HG03025 (cell line): ENCODE measurements at regions not wholly inside any gene's neighbourhood (a gene's known extent, or its start where the extent isn't known, plus 50 kb on each side); places are given as distances from the start of the nearest gene placed in this dataset.

Source experiments
- ATAC-seq: cut with Tn5 transposase; IDR thresholded peaks from one replicate; pipeline ENCODE4 v1.9.1; 2021; ENCODE audit warnings: mild to moderate bottlenecking, moderate library complexity; ENCODE audit not compliant: unreplicated experiment, low FRiP score

GRCh38 chr1:94708811-94709210 is 111.3 kb upstream of the SLC44A3 start:
- ATAC-seq, result no peak

- no peak for ATAC-seq
These were observed 111.9 kb upstream of the SLC44A3 start for GRCh38 chr1:94708299-94708685.

DNA sequence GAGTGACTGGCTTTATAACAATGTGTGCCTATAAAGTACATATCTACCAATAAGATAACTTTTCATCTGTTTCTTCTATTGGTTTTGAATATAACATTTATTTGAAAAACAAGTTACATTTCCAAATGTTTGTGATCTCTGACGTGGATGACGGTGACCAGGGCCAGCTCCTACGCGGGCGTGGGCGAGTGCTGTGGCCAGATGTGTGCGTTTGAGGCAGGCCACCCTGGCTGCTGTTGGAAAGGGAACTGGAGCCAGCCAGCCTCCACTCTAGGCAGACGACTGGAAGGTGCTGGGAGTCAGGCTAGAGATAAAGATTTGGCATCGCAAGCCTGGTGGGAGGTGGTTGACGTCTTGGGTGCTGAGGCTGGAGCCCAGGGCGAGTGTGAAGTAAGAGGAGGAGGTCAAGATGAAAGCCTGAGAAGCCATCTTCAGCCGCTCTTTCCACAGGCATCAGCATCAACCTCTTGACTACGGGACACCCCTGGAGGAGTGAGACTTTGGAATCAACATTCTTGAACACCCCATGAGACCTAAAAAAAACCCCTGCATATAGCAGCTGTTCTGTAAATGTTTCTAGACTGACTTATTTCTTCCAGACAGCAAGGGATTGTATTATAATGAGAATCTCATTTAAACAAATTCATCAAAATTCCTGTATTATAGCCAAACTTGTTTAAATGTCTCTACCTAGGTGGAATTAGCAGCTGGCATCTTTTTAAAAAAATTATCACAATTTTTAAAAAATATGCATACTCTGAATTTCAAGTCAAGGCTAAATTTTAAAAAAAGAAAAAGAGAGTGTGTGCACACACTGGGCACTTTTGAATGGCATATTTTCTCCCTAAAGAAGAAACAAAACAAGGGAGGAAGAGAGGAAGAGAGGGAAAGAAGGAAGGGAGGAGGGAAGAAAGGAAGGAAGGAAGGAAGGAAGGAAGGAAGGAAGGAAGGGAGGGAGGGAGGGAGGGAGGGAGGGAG is 112.5 kb upstream of the SLC44A3 start:
- no peak for ATAC-seq

DNA sequence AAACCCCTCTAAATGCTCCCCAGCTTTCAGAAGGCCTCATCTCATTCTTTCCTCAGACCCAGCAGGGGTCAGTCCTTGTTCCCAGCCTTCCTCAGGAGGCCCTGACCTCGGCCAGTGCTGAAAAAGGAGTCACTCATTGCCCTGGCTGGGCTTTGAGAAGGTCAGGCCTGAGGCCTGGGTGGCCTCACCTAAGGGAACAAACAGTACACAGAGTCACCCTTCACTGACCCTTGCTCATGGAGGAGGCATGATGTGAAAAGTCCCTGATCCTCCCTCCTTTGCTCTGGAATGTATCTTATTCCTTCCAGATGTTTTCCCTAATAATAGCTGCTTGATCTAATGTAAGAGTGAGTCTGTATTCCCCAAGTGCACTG is 117.7 kb upstream of the SLC44A3 start:
- no peak for ATAC-seq

GRCh38 chr1:94701796-94702441 is 118.2 kb upstream of the SLC44A3 start:
- no peak for ATAC-seq

DNA sequence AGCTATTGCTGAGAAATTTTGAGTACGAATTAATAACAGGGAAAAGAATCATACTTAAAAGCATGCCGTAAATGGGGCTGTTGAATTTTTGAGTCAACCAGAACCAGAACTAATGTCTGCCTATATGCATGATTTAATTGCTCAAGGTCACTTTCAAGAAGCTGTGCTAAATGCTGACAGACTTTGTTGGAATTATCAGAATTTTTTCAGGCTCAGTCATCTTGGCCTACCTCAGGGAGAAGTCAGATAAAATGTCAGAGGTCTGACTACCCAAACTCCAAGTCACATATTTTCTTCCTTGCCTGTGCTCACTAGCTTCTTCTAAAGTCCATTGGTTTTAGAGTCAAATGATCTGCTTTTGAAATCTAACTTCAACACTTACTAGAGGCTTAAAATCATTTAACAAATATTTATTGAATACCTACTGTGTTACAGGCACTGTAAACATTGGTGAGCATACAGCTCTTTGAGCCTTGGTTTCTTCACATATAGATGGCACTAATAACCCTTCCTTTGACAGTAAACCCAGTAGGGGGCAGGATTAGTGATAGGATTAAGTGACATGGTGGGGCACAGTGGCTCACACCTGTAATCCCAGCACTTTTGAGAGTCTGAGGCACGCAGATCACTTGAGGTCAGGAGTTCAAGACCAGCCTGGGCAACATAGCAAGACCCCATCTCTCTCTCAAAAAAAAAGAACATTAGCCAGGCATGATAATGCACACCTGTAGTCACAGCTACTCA is 121.2 kb upstream of the SLC44A3 start:
- ATAC-seq, result no peak

DNA sequence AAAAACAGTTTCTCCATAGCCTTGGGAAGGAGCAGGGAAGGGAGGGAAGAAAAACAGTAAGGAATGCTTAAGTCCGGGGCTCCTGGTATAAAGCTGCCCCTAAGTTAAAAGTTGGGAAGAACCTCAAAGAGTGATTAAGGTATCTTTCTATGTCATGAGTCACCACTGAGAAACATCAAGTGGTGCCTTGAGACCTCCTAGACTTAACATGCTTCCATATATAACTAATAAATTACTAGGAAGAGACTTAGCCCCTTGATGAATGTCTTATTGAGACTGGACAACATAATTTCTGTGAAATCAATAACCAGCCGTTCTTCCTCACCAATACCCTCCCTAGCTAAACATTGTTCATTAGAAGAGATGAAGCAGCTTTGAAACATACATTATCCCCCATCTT is 121.8 kb upstream of the SLC44A3 start:
- ATAC-seq, result no peak

DNA sequence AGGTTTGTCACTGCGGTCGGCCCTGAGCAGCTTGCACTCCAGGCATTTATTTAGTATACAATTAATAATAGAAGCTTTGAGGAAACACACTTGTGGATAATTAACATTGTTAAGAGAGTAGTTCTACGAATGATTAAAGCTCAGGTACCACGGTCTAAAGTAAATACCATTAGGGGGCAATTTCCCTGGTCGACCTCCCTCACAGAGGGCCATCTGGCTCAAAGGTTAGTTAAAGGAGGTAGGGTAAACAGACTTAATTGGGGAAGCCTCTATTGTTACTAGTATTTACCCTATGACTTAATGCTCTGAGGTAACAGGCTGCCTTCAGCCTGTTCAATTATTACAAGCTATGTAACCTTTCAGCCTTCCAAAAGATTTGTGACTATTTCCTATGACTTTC is 122.3 kb upstream of the SLC44A3 start:
- ATAC-seq, result no peak

- ATAC-seq, result no peak
These were observed 125.8 kb upstream of the SLC44A3 start for GRCh38 chr1:94694226-94694915.

DNA sequence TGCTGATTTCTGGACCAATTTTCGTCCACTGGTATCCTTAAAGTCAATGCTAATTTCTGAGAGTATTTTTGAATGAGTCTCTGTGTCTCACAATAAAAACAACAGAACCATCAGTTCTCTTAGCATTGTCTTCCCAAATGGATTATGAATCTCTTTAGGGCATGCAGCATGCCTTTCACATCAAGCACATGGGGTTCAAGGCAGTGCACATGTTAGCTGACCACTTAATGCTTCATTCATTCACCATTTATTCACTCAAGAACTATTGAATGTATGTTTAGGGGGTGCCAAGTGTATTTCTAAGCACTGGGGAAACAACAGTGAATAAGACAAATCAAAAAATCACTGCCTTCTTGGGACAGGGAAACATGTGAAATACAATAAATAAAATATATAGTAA is 126.7 kb upstream of the SLC44A3 start:
- no peak for ATAC-seq

- no peak for ATAC-seq
These were observed 127.1 kb upstream of the SLC44A3 start for GRCh38 chr1:94693029-94693428.

GRCh38 chr1:94688646-94689045 is 131.5 kb upstream of the SLC44A3 start:
- ATAC-seq, result no peak

DNA sequence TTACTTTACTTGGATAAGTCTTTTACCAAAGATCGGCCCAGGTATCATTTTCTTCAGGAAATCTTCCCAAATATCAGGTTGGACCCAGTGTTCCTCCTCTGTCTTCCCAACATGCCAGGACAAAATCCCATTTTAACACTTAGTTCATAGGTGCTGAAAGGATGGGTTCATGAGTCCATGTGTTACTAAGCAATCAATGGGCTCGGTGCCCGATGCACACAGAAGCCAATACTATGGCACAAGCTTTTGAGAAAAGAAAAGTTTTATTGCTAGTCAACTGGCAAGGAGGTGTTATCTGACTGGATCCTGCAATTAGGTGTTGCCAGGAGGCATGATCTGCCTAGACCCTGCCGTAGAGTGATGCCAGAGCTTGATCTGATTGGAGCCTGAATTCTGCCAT is 133.3 kb upstream of the SLC44A3 start:
- no peak for ATAC-seq

DNA sequence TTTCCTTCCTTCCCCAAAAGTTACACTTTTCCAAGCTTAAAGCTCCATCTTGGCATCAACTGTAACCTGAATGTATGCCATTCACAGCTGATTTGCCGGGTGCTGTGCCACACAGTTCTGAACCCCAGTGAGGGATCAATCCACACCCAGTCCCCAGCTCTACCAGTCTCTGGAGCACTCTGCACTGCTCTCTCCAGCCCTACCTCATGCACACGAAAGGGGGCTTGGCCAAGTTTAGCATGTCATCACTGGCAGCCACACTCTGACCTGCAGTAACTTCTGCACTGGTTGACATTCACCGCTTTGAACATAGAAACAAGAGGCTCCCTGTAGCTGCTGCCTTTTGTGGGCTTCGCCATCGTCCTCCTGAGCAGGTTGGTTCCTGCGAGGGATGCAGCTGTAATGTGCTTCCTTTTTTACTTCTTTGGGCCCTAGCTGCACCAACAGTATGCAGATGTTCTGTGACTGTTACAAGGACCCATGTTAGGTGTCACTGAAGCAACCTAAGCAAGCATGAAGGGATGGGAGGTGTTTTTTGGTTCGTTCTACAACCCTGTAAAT is 135.4 kb upstream of the SLC44A3 start:
- ATAC-seq, result no peak

DNA sequence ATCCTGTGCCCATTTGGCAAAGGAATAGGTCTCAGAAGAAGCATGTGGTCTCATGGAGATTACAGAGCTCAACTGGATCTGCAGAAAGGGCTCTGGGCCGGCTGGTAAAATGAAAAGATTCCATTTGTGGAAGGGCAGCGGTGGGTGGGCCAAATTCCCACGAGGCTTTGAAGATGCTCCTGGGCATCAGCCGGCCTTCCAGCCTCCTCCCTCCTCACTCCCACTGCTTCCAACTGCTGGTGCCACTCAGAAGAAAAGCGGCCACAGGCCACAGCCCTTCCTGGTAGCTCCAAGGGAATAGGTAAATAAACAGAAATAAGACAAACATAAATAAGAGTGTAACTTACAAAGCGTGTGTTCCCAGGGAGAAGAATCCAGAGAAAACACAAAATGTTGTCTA is 136.3 kb upstream of the SLC44A3 start:
- no peak for ATAC-seq

DNA sequence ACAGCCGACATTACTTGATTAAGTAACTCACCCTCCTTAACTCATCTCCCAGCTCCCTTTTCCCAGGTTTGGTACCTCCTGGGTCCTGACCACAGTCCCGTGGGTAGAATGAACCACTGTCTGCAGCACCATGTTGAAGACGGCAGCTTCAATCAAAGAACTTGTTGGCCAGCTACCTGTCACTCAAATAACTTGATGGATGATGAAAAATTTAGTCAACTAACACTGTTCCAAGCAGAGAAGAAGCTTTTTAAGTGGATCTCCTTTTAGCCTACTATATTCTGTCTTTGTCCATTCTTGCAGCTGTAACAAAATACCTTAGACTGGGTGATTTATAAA is 138.4 kb upstream of the F3 start:
- no peak for ATAC-seq

GRCh38 chr1:94679332-94680038 is 137.9 kb upstream of the F3 start:
- no peak for ATAC-seq

DNA sequence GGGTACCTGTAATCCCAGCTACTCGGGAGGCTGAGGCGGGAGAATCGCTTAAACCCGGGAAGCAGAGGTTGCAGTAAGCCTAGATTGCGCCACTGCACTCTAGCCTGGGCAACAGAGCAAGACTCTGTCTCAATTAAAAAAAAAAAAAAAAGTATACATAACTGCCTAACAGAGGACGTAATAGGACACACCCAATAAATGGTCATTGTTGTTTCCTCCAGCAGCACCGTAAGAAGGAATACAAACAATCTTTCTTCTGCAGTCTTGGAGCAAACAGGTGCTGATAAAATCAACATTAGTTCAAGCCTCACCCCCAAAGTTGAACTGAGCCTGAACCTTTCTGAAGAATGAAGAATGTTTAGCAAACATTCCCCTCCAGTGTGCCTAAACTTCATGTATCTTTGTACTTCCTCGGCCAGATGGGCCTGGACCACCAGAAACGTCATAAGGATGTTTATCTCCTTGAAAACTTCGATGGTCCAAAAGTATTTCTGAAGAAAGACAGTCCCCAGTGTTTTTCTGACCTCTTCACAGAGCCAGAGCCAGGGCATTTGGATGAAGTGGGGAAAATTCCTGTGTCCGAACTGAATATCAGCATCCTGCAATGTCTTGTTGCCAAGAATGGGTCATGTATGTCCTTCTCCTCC is 136.8 kb upstream of the F3 start:
- ATAC-seq, result no peak

DNA sequence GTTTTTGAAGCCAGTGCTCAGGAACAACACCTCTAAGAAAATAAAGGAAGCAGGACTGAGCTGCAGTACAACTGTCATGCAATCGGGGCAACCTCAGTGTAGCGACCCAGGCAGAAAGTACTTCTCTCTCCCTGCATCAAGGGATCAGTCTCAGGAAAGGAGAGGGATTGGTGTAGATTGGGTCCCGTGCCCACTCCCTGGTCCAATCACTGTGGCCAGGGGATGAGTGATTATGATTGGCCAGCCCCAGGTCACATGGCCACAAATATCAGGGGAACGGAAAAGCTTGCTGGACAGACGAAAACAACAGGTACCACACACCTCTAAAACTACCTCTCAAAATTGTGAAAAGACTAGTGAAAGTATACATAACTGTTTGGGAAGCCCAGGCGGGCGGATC is 136.2 kb upstream of the F3 start:
- no peak for ATAC-seq
